Neutrophil (primary cell): ENCODE measurements at regions not wholly inside any gene's neighbourhood (a gene's known extent, or its start where the extent isn't known, plus 50 kb on each side); places are given as distances from the start of the nearest gene placed in this dataset.

Experiments
- H3K27ac ChIP-seq: fragments of 200-600 bp; sonication (generic); 2 replicates; pipeline ENCODE4 v1.5.1; 2016; ENCODE audit warnings: mild to moderate bottlenecking, moderate library complexity
- H3K27me3 ChIP-seq: fragments of 200-600 bp; sonication (generic); 2 replicates; pipeline ENCODE4 v1.6.0; 2016; ENCODE audit warnings: mild to moderate bottlenecking
- H3K36me3 ChIP-seq: fragments of 200-600 bp; sonication (generic); 2 replicates; pipeline ENCODE4 v1.5.1; 2017
- H3K4me1 ChIP-seq, 2 experiments: fragments of 200-600 bp in 1 of 2; sonication (generic) in 1 of 2; 1 replicate in 1 of 2; 2 replicates in 1 of 2; pipeline versions ENCODE4 v1.5.1 to v1.6.1; 2013 to 2016; ENCODE audit warnings: low read depth in 1 of 2, low read length in 1 of 2, mild to moderate bottlenecking in 1 of 2, moderate library complexity in 1 of 2; ENCODE audit not compliant: control insufficient read depth in 1 of 2, insufficient read depth in 1 of 2
- H3K4me3 ChIP-seq, 2 experiments: fragments of 200-600 bp in 1 of 2; sonication (generic) in 1 of 2; 1 replicate in 1 of 2; 2 replicates in 1 of 2; pipeline ENCODE4 v1.5.1; 2013 to 2016; ENCODE audit warnings: low read depth in 1 of 2, low read length in 1 of 2, mild to moderate bottlenecking in 1 of 2, moderate library complexity in 1 of 2
- H3K9me3 ChIP-seq: fragments of 200-600 bp; sonication (generic); 2 replicates; pipeline ENCODE4 v1.5.1; 2016
- TF ChIP-seq, protein P1 (sequence below): fragments of 200-600 bp; sonication (generic); IDR thresholded peaks from 2 replicates; pipeline ENCODE4 v1.5.1; 2016; ENCODE audit warnings: antibody characterized with exemption

GRCh38 chr5:87898574-87898973 lies 370.1 kb downstream of the TMEM161B start:
- H3K36me3 ChIP-seq, result no peaks in the 10 kb centered on the region
- no peak overlapping the region for H3K4me3 ChIP-seq
- no peaks in the 10 kb centered on the region for H3K9me3 ChIP-seq
- H3K27ac ChIP-seq, result no peak overlapping the region
- no peaks in the 10 kb centered on the region for H3K4me1 ChIP-seq
- TF ChIP-seq, protein P1, sequence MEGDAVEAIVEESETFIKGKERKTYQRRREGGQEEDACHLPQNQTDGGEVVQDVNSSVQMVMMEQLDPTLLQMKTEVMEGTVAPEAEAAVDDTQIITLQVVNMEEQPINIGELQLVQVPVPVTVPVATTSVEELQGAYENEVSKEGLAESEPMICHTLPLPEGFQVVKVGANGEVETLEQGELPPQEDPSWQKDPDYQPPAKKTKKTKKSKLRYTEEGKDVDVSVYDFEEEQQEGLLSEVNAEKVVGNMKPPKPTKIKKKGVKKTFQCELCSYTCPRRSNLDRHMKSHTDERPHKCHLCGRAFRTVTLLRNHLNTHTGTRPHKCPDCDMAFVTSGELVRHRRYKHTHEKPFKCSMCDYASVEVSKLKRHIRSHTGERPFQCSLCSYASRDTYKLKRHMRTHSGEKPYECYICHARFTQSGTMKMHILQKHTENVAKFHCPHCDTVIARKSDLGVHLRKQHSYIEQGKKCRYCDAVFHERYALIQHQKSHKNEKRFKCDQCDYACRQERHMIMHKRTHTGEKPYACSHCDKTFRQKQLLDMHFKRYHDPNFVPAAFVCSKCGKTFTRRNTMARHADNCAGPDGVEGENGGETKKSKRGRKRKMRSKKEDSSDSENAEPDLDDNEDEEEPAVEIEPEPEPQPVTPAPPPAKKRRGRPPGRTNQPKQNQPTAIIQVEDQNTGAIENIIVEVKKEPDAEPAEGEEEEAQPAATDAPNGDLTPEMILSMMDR, result no peak
- no peaks in the 10 kb centered on the region for H3K27me3 ChIP-seq

DNA sequence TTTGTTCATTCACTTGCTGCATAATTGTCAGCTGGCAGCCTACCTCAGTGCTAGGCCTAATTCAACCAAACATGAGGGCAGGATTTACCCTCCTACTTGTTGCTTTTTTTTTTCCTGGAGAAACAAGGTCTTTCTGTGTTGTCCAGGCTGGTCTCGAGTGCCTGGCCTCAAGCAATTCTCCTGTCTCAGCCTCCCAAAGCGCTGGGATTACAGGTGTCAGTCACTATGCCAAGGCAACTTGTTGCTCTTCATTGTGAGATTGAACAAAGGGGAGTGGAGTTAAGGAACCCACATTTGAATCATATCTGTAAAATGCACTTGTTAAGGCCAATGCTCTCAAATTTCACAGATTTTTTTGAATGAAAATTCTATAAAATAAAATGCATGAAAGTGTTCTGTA lies 380.5 kb downstream of the TMEM161B start:
- TF ChIP-seq, protein P1, result no peak

DNA sequence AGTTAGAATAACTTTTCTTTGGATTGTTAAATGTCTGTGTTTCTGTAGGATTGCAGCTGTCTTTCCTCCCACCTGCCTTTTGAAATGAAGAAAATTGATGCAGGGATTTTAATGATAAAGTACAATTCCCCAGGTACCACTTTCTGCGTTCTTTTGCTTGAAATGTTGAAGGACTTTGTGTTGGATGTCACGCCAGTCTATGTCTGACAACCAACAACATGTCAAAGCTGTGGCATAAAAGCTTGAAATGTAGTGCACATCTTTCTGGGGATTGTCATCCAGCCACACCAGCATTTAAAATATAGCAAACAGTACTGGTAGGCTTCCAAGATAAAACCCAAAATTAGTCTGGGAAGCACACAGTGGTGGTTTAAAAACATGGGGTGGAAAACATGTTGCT lies 381.4 kb downstream of the TMEM161B start:
- H3K4me1 ChIP-seq, result no peaks in the 10 kb centered on the region
- TF ChIP-seq, protein P1, result no peak
- no peaks in the 10 kb centered on the region for H3K9me3 ChIP-seq
- H3K36me3 ChIP-seq, result no peaks in the 10 kb centered on the region
- no peak overlapping the region for H3K27ac ChIP-seq
- H3K4me3 ChIP-seq, result no peak overlapping the region
- H3K27me3 ChIP-seq, result no peaks in the 10 kb centered on the region

More for the DNA sequence above, 380.5 kb downstream of the TMEM161B start:
- no peak overlapping the region for H3K27ac ChIP-seq
- H3K9me3 ChIP-seq, result no peaks in the 10 kb centered on the region
- no peak overlapping the region for H3K4me3 ChIP-seq
- H3K4me1 ChIP-seq, result no peaks in the 10 kb centered on the region
- H3K27me3 ChIP-seq, result no peaks in the 10 kb centered on the region
- no peaks in the 10 kb centered on the region for H3K36me3 ChIP-seq

- TF ChIP-seq, protein P1, result no peak
- Histone ChIP-seq H3K27ac (no peak overlapping the region), H3K4me1 (no peaks in the 10 kb centered on the region), H3K9me3 (no peaks in the 10 kb centered on the region), H3K27me3 (no peaks in the 10 kb centered on the region), H3K4me3 (no peak overlapping the region), H3K36me3 (no peaks in the 10 kb centered on the region)
Observed at GRCh38 chr5:87886164-87886563, 382.5 kb downstream of the TMEM161B start.

- TF ChIP-seq, protein P1, result no peak
- no peaks in the 10 kb centered on the region for H3K9me3 ChIP-seq
- no peaks in the 10 kb centered on the region for H3K36me3 ChIP-seq
Observed at GRCh38 chr5:87885758-87886157, 382.9 kb downstream of the TMEM161B start.

DNA sequence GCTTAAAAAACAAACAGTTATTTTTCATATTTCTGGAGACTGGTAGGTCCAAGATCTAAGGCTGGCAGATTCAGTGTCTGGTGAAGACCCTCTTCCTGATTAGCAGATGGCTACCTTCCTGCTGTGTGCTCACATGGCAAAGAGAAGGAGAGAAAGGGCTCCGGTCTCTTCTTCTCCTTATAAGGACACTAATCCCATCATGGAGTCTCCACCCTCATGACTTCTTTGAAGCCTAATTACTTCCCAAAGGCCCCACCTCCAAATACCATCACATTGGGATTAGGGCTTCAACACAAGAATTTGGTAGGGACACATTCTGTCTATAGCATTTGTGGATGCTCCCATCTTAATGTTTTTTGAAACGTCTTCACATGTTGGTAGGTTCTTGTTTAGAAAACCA lies 391.1 kb downstream of the TMEM161B start:
- Histone ChIP-seq H3K4me3 (no peak overlapping the region), H3K36me3 (no peaks in the 10 kb centered on the region), H3K27ac (no peak overlapping the region), H3K9me3 (no peaks in the 10 kb centered on the region), H3K4me1 (no peaks in the 10 kb centered on the region), H3K27me3 (no peaks in the 10 kb centered on the region)
- TF ChIP-seq, protein P1, result no peak

More at GRCh38 chr5:87885758-87886157, 382.9 kb downstream of the TMEM161B start:
- Histone ChIP-seq H3K4me1 (no peaks in the 10 kb centered on the region), H3K27me3 (no peaks in the 10 kb centered on the region), H3K27ac (no peak overlapping the region), H3K4me3 (no peak overlapping the region)
